Skeletal muscle satellite cell (primary cell): ENCODE measurements at regions not wholly inside any gene's neighbourhood (a gene's known extent, or its start where the extent isn't known, plus 50 kb on each side); places are given as distances from the start of the nearest gene placed in this dataset. TPM values are rescaled to one million over a fixed set of nuclear protein-coding genes. Genes with fewer than 3 reads are reported as not detected.
"Not testable (repeated sequence)": the region's sequence is repeated elsewhere in the genome, so short reads cannot be mapped to it uniquely, and the experiment has no call there.

Source experiments
- H3K27me3 ChIP-seq: 2 replicates; pipeline ENCODE4 v1.7.0; 2013; ENCODE audit warnings: low read length; ENCODE audit not compliant: control insufficient read depth, insufficient read depth
- H3K36me3 ChIP-seq: 2 replicates; pipeline ENCODE4 v1.7.0; 2013; ENCODE audit warnings: mild to moderate bottlenecking, control low read depth, low read length; ENCODE audit not compliant: insufficient read depth
- H3K4me1 ChIP-seq: 2 replicates; pipeline ENCODE4 v1.7.0; 2013; ENCODE audit warnings: low read length; ENCODE audit not compliant: control insufficient read depth, insufficient read depth
- H3K4me2 ChIP-seq: 2 replicates; pipeline ENCODE4 v1.7.0; 2013; ENCODE audit warnings: mild to moderate bottlenecking, low read length
- H3K4me3 ChIP-seq: 2 replicates; pipeline ENCODE4 v1.7.0; 2013; ENCODE audit warnings: low read length
- H3K9ac ChIP-seq: 2 replicates; pipeline ENCODE4 v1.7.0; 2013; ENCODE audit warnings: mild to moderate bottlenecking, low read depth, low read length, moderate library complexity
- H3K9me3 ChIP-seq: replicated peaks from 2 replicates; pipeline ENCODE4 v1.7.0; 2013; ENCODE audit warnings: mild to moderate bottlenecking, control low read depth, low read length
- small RNA-seq: library from RNA; depleted of rRNA; stranded (forward); fragments of <200 nt; gene quantifications from one replicate; pipeline ENCODE3, GENCODE V24; 2012

DNA sequence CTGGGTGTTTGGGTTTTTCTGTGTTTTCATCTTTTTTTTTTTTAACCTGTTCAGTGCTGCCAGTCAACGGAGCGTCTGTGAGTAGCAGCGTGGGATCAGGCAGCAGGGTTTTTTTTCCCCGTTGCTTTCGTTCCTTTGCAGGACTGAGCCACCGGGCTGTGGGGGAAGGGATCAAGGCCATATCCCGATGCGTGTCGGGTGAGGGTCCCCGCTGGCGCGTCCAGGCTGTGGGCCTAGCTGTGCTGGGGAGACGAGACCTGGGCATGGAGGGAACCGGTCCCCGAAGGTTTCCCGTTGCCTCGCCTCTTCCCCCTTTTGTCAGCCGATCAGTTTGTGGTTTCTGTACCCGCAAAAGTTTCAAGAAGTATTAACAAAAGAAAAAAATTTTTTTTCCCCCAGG is 218.1 kb downstream of the POTED start:
- not testable (repeated sequence) for H3K9ac ChIP-seq, H3K4me2 ChIP-seq, H3K4me3 ChIP-seq, H3K27me3 ChIP-seq, H3K4me1 ChIP-seq, H3K9me3 ChIP-seq, H3K36me3 ChIP-seq

DNA sequence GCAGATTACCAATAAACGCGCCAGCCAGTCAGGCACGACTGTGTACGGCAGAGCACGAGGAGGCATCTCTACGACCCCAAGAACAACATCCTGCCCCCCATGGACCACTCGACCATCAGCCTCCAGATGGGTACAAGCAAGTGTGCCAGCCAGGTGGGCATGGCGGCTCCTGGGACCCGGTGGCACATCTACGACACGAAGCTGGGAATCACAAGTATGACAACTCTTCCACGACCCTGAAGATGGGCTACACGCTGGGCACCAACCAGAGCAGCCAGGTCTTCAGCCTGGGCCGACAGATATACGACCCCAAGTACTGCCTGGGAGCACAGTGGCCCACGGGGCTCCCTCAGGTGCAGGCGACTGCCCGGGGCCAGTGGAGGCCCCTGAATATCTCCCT is 217.6 kb downstream of the POTED start:
- Histone ChIP-seq H3K36me3 (no peaks in the 10 kb centered on the region), H3K4me1 (no peaks in the 10 kb centered on the region), H3K4me3 (no peak overlapping the region), H3K9ac (no peak overlapping the region), H3K9me3 (no peaks in the 10 kb centered on the region), H3K27me3 (no peaks in the 10 kb centered on the region), H3K4me2 (no peak overlapping the region)

DNA sequence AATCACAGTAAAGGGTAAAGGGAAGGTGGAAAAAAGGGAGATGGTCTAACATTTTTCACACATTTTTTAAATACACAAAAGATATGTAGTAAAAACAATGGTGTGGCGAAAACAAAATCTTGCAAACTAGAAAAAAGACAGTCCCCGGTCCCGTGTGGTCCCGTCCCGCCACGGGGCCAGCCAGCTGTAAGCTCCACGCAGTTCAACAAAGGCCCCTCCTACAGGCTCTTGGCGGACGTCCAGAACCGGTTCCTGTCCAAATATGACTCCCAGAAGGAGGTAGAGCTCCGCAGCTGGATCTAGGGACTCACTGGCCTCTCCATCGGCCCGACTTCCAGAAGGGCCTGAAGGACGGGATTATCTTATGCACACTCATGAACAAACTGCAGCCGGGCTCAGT is 216.9 kb downstream of the POTED start:
- H3K4me3 ChIP-seq, H3K36me3 ChIP-seq, H3K9me3 ChIP-seq, H3K27me3 ChIP-seq, H3K4me2 ChIP-seq, H3K4me1 ChIP-seq, H3K9ac ChIP-seq: not testable (repeated sequence)

DNA sequence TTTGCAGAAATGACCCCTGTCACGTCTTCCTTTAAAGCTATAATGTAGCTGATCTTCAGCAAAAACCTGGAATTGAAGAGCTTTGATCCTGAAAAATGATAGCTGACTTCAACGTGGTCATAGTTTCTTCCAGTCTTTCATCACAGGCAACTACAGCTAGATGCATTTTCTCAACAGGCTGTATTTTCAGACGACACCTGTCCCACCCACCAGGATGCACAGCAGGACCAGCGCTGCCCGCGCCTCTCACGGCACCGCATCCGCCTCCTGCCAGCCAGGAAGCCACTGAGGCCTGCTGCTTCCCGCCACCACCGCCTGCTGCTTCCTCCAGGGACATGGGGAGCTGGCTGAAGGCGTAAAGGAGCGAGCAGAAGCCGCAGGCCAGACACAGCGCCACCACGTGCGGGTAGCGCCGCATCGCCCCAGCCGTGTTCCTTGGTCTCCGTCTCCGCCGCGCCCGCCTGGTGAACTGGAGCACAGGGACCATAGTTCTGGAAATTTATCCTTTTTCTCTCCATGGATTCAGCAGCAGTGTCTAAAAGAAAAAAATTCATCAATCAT is 215.7 kb downstream of the POTED start:
- not testable (repeated sequence) for H3K9me3 ChIP-seq, H3K27me3 ChIP-seq, H3K4me1 ChIP-seq, H3K4me3 ChIP-seq, H3K9ac ChIP-seq, H3K36me3 ChIP-seq, H3K4me2 ChIP-seq

DNA sequence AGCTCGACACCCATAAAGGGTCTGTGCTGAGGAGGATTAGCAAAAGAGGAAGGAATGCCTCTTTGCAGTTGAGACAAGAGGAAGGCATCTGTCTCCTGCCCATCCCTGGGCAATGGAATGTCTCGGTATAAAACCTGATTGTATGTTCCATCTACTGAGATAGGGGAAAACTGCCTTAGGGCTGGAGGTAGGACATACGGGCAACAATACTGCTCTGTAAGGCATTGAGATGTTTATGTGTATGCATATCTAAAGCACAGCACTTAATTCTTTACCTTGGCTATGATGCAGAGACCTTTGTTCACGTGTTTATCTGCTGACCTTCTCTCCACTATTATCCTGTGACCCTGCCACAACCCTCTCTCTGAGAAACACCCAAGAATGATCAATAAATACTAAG is 210.7 kb downstream of the POTED start:
- H3K4me2 ChIP-seq, H3K9me3 ChIP-seq, H3K9ac ChIP-seq, H3K27me3 ChIP-seq, H3K4me1 ChIP-seq, H3K36me3 ChIP-seq, H3K4me3 ChIP-seq: not testable (repeated sequence)

DNA sequence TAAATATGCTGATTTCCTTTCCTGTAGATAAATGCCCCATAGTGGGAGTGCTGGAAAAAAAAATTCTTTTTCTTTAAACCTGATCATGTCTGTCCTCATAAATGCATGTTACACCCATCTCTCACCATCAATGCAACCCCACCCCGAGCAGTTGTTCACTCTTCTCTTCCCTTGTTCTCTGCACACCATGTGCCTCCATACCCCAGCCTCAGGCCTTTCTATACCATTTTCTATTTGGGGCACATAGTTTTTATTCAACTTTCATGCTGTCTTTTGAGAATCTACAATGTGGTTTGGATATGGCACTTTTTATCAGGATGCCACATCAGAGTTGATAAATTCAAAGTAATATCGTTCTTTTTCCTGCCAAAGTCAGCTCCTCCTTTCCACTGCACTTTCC is 202.6 kb downstream of the POTED start:
- not testable (repeated sequence) for H3K4me2 ChIP-seq, H3K36me3 ChIP-seq, H3K9ac ChIP-seq, H3K27me3 ChIP-seq, H3K4me3 ChIP-seq, H3K9me3 ChIP-seq, H3K4me1 ChIP-seq

DNA sequence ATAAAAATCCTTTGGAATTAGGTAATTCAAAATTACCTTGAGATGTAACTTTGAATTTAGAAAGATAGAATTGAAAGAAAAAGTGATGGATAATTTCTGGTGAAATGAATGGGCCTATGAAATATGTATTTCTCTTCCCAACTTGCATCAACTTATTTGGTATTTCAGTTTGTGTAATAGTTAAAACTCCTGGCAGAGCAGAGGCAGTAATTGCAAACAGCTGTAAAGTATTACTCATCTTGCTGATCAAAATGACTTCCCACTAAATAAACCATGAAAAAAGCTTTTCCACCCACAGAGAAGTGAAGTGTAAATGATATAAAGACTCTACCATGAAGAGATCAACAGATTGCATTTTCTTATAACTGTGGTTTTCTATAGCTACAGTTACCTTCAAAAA is 201.0 kb downstream of the POTED start:
- H3K4me3 ChIP-seq, H3K36me3 ChIP-seq, H3K9ac ChIP-seq, H3K4me2 ChIP-seq, H3K4me1 ChIP-seq, H3K27me3 ChIP-seq, H3K9me3 ChIP-seq: not testable (repeated sequence)

DNA sequence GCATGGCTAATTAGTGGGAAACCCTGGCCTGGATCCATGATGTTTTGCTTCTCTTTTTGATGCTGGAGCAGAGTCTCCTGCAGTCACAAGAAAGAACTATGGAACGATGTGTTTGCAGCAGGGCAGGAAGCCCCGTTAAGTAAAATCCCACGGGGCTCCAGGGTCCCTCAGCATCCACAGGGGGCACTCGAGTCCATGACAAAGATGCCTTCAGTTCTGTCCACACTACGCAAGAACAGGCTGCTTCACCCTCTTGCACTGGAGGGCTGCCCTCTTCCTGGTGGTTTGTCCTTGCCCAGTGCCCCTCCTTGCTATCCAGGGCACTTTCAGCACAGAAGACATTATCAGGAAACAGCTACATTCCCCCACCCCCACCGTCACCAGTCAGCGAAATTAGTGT is 196.9 kb downstream of the POTED start:
- H3K9ac ChIP-seq, H3K4me1 ChIP-seq, H3K27me3 ChIP-seq, H3K4me3 ChIP-seq, H3K9me3 ChIP-seq, H3K36me3 ChIP-seq, H3K4me2 ChIP-seq: not testable (repeated sequence)

DNA sequence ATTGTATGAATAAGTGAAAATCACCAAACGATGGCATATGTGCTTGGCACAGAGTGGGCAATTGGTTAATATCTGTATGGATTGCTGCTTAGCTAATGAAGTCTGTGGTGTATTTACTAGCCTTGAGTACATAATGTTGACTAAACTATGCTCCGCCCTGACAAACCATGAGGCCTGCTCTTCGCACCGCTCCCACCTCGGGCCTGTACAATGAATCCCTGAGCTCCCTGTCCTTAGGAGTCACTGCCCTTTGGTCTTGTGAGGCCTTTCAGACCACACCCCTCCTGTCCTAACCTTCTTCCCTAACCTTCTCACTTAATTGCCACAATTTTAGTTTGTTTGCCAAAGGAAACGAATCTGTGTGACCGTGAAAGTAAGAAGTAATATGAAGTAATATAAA is 193.2 kb downstream of the POTED start:
- not testable (repeated sequence) for H3K4me2 ChIP-seq, H3K27me3 ChIP-seq, H3K9ac ChIP-seq, H3K36me3 ChIP-seq, H3K4me1 ChIP-seq, H3K9me3 ChIP-seq, H3K4me3 ChIP-seq

Small RNAs in the stretch of these regions (small RNA-seq; reads per million reads assigned to genes)
- gene RNU6-954P (not detected), gene ZNF114P1 (not detected)
